Activated CD8-positive, alpha-beta memory T cell treated with anti-CD3 and anti-CD28 coated beads, Interleukin-2, amount 50 U/mL, for 1 hour (primary cell): ENCODE measurements at regions not wholly inside any gene's neighbourhood (a gene's known extent, or its start where the extent isn't known, plus 50 kb on each side); places are given as distances from the start of the nearest gene placed in this dataset.

Experiments
- DNase-seq: peaks from one replicate; pipeline ENCODE4 v3.0.0-alpha.2; 2020; ENCODE audit errors: extremely low read depth

DNA sequence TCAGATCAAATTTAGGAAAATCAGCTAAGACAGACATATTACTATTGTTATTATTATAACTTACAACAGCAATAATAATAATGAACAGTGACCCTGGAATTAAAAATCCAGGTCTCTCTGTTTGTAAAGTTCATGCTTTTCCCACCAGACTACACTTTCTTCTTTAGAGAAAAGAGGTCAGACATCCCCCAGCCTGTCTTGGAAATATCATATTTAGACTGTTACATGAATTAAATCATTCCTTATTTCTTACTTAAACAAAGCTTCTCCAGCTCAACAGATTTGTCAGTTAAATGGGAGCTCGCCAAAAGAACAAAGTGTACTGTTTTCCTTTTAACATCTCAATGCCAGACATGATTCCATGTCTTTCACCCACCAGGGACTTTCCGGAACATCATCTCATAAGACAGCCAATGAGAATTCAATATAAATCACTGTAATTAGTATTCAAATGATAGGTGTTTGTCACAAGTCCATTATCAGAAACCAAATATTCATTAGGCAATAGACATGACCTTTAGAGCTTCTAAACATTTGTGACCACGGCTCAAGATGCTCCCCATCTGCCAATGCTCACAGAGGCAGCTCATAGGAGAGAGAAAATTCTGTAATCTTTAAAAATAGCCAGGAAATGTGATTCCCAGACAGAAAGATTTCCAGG, 351.9 kb downstream of the ENC1 start:
- DNase-seq: no peak

DNA sequence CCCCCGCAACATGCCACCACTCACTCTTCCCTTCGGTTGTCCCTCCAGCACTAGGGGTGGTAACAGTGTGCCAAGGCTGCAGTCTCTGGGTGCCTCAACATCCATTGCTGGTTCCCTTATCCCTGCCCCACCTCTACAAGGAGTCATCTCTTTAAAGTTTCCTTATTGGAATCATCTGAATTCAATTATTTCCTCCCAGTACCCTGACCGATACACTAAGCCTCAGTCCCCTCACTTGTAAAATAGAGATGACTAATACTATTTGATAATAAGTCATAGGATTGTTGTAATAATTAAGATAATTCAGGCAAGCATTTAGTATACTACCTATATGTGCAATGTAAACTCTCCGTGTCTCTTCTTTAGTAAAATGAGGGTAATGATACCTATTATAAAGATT, 352.5 kb downstream of the ENC1 start:
- DNase-seq: no peak

- DNase-seq: no peak
These were observed 353.5 kb downstream of the ENC1 start for GRCh38 chr5:74286734-74287695.

GRCh38 chr5:74285675-74286280, 354.8 kb downstream of the ENC1 start:
- DNase-seq: no peak

GRCh38 chr5:74282490-74282889, 358.0 kb downstream of the ENC1 start:
- DNase-seq: no peak

DNA sequence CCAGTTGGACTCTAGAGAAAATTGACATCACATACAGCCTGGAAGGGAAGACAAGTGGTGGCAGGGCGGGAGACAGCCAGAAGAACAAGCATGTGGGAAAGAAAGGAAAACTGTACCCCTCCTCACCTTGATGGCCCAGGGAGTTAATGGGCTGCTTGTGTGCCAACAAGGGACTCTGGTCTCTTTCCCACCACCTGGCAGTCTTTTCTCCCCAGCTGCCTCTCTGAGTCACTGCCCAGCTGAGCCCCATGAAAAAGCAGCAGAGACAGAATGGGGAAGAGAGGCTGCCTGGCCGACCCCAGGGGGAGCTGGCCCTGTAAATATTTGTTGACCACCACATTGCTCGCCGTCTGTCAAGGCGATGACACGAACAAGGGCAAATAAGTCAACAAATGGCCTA, 359.4 kb downstream of the ENC1 start:
- DNase-seq: no peak

DNA sequence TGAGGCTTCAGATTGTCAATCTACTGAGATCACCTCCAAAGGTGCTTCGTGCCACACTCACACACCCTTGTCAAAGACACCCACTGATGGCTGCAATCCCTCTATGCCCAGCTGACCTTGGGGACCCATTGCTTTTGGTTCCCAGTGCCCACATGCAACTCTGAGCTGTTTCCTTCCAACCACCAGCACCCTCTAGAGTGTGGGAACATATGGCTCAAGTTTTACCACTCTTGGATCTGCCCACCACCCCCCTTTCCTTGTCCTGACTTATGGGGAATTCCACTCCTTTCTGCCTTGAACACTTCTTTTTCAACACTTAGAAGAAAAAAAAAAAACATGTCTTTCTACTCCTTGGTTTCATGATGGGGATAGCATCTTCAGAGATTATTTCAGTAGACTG, 360.2 kb downstream of the ENC1 start:
- DNase-seq: no peak

- no peak for DNase-seq
These were observed 361.3 kb downstream of the ENC1 start for GRCh38 chr5:74279244-74279643.

GRCh38 chr5:74277418-74277817, 363.1 kb downstream of the ENC1 start:
- no peak for DNase-seq

DNA sequence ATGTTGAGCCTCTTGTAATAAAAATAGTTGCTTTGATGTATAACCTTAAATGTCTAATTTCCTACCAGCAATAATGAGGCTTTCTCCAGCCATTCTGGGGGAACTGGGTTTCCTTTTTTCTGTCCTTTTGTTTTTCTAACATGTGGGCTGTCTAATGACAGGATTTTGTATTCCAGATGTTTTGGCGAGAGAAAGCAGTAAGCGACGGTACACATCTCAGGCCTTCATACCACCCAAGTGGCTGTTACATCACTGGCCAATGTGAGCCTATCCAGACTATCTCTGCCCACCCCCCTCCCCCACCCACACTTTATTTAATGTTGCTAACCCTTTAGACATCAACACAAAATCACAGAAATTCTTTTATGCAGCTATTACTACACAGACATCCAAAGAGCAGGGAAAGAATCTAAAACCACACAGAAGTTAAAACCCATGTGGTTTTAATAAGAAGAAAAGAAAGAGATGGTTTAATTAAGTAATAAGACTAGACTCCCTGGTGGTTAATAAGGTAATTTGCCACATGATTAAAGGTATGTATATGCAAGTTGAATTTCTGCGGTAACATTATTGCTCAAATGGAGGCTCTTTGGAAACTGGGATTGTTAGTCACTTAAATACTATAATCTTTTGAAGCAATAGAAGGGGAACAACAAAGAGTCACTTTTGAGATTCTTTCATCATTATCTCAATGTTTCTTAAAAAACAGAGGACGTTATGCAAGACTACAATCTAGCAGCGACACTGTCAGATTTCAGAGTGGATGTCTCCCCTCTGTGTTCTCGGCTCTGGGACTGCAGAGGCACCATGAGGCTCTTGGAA, 365.1 kb downstream of the ENC1 start:
- DNase-seq: no peak

DNA sequence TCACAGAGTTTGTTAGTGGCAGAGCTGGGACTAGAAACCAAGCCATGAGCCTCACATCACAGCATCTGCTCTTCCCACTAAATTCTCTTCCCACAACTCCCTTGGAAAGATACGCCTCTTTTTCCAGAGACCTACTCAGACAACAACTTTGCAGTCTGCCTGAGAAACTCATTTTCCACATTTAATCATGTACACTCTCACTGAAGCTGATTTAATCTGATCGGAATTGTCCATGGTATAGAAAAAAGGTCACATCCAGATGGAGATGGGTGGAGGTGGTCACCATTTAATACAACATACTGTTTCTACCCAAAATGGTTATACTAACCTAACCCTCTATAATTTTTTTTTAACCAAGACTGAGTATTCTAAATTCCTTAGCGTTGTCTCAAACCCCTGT, 366.2 kb downstream of the ENC1 start:
- DNase-seq: no peak

DNA sequence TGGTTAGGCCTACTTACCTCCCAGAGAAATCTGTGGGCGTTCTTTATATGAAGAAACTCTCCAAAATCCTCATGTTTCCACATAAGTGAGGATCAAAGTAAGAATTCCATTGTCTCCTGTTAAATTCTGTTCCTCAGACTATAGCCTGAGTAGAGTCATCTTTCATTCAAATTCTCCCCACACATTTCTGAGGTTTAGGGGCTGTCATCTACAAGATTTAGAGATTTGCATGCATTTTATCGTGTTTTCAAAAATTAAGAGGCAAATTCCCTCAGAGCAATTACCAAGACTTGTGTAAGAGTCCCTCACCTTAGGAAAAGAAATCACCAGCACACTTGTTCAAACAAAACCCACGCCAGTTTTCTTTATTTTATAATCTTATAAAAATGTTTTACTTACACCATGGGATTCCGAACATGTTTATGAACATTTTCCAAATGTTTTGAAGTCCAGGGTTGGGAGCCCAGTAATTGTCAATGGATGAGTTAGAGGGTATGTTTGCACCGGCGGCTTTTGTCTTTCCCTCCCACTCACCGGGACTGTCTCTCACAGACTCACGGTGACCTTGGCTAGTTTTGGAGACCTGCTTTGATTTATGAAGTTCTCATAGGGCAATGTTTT, 367.6 kb downstream of the ENC1 start:
- no peak for DNase-seq

GRCh38 chr5:74272024-74272775, 368.3 kb downstream of the ENC1 start:
- DNase-seq: no peak

DNA sequence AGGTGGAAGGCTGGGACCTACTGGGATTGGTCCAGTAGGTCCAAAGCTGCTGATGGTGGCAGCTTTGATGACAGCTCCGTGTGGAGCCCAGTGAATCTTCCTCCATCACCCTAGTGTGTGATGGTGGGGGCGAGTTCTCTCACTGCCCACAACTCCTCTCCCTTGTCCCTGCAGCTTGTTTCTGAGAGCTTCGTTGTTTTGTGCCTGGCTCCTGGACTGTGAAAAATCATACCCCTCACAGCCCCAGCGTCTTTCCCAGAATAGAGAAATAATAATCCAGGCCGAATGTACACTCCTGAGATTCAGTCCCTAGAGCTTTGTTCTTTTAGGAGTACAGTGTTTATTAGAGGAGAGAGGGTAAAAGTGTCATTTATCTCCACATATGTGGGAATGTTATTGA, 372.2 kb downstream of the ENC1 start:
- no peak for DNase-seq

- DNase-seq: no peak
These were observed 373.7 kb downstream of the ENC1 start for GRCh38 chr5:74266836-74267235.

DNA sequence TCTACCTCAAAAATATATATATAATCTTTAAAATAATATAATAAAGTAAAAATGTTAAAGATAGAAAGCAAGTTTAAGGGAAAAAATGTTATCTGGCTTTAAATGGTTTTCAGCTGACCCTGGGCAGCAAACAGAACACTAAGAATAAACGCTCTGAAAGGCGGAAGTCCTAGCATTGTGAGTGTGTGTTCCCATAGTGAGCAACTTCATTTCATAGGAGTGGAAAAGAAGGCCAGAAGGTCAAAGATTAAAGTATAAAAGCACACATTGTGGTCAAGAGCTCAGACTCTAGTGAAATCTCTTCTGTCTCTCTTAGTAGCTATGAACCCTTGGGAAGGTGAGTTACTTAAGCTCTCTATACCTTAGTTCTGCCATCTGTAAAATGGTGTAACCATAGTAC, 374.4 kb downstream of the ENC1 start:
- no peak for DNase-seq

GRCh38 chr5:74262544-74263207, 377.9 kb downstream of the ENC1 start:
- no peak for DNase-seq

DNA sequence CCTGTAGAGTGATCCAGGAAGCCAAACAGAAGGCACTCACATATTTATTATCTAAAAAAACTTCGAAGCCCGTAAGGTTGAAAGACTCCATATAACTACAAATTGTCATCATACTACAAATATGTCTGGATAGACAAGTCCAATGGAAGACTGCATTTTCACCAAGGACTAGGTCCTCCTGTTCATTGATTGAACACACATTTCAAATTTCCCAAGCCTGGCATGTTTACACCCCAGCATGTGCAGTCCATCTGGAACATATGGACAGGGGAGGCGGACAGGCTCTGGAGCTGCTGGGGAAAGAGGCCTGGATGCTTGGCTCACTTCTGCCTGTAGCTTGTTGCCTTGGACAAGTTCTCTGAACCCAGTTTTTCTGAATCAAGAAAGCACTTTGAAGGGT, 378.7 kb downstream of the ENC1 start:
- no peak for DNase-seq

- no peak for DNase-seq
These were observed 379.1 kb downstream of the ENC1 start for GRCh38 chr5:74261421-74261820.

DNA sequence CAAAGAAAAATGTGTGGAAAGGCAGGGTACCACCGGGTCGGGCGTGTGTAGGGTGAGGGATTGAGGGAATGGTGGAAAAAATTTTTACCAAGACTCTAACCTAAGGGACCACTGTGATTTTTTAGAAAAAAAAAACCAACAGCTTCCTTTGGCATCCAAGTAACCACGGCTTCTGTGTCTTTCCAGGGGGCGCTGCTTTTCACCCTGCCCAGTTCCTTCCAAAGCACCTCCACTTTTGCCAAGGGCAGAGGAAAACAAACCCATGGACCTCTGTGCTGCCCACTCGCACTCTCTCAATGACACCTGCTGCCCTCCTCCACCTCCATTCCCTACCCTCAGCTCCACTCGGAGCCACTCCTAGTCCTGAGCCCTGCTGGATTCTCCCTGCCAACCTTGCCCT, 381.0 kb downstream of the ENC1 start:
- no peak for DNase-seq
